ENCODE measurements at regions not wholly inside any gene's neighbourhood (a gene's known extent, or its start where the extent isn't known, plus 50 kb on each side); places are given as distances from the start of the nearest gene placed in this dataset.
"Not testable (repeated sequence)": the region's sequence is repeated elsewhere in the genome, so short reads cannot be mapped to it uniquely, and the experiment has no call there.

DNA sequence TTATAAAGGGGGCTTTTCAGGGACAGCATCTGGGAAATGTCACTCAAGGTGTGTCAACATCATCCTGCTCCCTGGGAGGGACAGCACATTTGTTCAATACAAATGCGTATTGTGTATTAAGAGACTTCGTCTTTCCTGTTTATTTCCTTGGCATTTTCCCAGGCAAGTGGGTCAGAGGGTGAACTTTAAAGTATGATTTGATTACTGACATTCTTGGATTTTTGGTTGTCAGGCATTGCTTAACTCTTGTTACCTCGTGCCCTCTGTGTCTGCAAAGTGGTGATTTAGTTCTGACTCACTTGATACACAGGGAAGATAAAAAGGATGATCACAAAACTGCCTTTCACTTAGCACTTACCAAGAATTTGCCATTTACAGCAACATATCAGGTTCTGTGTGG is 292.7 kb downstream of the SUCLA2 start:
- DNase-seq (ENCODE audit: low read depth in 3 of 3, low spot score in 2 of 3), result no peak

DNA sequence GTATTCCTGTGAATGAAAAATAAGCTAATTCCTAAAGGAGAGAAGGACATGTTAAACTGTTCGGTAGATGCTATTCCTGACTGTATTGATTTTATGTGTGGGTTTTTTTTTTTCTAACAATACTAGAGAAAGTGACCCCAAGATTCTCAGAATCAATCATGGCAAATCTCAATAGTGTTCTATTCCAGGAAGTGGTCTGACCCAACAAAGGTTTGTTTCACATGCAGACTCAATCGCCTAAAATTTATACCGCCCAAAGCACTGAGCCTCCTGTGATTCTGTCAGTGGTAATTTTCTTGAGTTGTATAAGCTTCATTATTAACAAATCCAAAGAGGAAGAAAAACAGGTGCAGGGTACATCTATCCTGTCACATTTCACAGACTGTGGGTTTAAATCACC is 293.7 kb downstream of the SUCLA2 start:
- DNase-seq (ENCODE audit: low read depth in 3 of 3, low spot score in 2 of 3), result no peak

DNA sequence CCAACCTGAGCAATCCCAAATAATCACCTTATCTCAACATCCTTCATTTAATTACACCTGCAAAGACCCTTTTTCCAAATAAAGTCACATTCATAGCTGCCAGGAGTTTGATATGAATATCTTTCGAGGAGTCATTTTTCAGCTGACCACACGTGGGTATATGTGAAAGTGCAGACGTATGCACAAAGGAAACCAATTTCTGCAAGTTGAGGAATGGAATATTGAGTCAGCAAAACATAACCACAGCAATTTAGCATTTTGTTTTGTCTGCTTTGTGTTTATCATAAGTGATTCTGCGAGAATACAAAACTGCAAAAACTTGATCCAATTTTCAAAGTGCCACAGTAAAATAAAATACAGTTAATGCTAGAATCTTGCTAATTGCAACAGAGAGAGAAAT is 295.9 kb downstream of the SUCLA2 start:
- DNase-seq (ENCODE audit: low read depth in 3 of 3, low spot score in 2 of 3), result no peak

DNA sequence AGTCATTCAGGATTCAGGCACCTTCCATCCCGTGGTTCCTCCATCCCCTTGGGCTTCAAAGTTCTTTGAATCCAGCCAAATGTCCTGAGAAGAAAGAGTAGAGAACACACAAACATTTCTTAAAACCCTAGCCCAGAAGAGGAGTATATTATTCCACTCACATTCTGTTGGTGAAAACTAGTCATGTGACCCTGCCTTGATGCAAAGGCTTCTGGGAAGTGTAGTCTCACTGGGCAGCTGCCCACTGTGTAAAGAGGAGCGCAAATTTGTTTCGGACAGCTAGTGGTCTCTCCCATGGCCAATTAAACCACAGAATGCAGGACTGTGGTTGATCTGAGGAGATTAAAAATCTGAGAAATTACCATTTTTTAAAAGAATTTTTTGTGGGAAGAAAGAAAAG is 304.4 kb downstream of the SUCLA2 start:
- DNase-seq (ENCODE audit: low read depth in 3 of 3, low spot score in 2 of 3), result no peak

DNA sequence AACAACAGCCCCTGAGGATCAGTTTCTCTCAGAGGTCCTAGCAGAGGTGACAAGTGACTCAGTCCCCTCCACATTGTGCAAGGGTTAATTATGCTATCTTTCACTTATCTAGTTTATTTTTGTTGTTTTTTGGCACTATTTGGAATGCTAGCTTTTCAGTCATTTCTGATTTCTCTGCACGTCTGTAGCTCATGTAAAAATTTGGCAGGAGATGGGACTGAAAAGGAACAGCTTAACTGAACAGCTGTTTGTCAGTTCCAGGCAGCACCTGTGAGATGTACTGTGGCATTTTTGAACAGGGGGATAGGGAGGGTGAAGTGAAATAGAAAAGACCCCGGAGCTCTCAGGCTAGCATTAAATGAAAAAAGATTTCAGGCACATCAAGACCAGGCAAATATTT is 313.5 kb downstream of the SUCLA2 start:
- DNase-seq (ENCODE audit: low read depth in 3 of 3, low spot score in 2 of 3), result no peak

DNA sequence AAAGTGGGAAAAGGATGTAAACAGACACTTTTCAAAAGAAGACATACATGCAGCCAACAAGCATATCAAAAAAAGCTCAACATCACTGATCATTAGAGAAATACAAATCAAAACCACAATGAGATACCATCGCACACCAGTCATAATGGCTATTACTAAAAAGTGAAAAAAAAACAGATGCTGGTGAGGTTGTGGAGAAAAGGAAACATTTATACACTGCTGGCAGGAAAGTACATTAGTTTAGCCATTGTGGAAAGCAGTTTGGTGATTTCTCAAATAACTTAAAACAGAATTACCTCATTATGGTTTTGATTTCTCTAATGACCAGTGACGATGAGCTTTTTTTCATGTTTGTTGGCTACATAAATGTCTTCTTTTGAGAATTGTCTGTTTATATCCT is 315.9 kb downstream of the SUCLA2 start:
- DNase-seq (ENCODE audit: low read depth in 3 of 3, low spot score in 2 of 3), result not testable (repeated sequence)

DNA sequence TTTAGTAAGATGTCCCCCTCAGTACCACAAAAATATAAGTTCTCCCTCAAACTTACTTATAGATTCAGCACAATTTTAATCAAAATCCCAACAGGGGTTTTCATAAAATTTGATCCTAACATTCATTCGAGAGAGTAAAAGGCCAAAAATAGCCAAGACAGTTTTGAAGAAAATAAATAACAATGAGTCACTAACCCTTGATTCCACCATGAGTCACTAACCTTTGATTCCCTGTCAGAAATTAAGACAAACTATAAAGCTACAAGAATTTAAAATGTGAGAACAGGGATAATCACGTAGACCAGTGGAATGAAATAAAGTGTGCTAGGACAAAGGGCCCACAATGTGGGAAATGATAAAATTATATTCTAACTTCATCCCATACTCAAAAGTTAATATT is 320.3 kb downstream of the SUCLA2 start:
- no peak for DNase-seq (ENCODE audit: low read depth in 3 of 3, low spot score in 2 of 3)

DNA sequence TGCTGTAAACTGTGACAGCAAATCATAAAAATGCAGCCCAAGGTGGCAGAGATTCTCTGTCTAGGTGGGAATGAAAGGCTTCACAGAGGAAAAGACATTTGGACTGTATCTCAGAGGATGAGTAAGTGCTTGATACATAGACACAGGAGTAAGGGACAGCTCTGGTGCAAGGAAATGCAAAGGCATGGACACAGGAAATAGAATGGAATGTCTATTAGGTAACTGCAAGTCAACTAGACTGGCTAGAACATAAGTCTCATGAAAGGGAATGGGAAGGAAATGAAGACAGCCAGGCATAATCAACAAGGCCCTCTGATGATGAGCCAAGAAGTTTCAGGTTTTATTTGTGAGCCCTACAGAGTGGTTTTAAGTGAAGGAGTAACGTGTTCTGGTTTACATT is 321.7 kb downstream of the SUCLA2 start:
- DNase-seq (ENCODE audit: low read depth in 3 of 3, low spot score in 2 of 3), result no peak

DNA sequence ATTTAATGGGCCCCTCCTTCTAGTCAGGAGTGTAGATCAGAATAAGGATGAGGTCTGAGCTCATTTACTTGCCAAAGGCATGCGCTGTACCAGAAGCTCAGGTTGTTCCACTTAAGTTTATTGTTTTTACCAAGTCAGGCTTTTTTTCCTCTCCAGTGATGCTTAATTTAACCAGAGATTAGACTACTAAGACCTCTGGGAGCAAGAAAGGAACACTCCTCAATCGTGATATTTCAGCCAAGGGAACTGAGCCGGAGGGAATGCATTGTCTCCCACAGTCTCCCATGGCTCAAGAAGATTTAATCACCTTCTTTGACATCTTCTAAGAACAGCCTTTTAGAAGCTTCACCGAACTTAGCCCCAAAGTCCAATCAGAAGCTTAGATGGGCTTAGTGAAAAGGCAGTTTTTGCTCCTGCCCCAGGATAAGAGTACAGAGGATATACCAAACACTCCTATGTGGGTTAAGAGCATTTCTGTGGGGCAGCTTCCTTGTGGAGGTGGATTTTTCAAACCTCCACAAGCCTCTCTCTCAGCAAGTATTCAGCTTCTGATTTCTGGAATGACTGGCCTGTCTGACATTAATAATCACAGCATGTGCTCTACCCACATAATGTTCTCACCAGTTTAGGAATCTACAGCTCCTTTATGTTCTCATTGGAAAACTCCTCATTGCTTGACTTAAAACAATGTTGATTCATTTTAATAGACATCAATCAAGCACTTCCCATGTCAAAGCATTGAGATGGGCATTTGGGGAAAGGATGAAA is 322.7 kb downstream of the SUCLA2 start:
- no peak for DNase-seq (ENCODE audit: low read depth in 3 of 3, low spot score in 2 of 3)

DNA sequence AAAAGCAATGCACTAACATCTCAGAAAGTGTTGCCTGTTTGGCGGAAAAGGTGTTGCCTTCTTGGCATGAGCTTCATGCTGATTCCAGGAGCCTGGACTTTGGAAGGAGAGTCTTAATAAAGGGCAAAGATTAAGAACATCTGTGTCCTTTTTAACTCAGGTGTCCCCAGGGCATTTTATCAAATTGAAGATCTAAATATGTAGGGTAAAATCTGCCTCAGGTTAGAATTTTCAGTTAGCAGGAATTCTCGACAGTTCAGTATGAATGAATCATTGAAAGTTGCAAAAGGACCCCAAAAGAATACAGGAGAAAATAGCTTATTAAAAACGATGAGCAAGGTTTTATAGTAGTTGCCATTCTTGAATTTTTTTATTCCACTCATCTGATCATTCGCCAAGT is 325.2 kb downstream of the SUCLA2 start:
- DNase-seq (ENCODE audit: low read depth in 3 of 3, low spot score in 2 of 3), result no peak

DNA sequence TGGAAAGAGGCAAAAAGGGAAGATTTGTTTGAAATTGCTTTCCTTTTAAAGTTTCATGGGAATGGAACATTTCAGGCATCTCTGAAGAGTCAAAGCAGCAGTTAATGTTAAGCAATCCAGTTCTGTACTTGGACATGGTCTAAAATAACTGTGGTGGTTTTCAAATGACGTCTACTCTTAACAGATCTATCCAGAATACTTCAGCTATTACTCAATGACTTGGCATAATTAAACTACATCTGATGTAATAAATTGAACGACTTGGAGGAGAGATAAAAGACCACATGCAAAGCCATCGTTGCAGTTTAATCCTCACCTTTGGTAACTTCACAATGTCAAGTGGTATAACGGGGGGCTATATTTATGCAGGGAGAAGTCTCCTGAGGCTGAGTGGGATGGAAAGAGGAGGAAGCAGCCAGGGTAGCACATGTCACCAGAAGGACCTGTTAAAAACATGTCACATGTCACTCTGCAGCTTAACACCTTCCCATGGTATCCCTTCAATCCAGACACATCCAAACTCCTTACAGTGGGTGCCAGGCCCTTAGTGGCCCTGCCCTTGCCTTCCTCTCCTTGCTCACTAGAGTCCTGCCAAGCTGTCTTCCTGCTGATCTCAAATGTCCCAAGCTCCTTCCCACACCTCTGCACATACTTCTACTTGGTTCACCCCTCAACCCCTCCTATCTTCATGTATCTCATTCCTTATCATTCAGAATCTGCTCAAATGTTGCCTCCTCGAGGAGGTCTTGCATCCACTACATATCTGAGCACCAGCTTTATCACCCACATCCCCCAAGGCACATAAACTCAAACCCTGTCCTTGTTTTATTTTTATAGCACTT is 327.8 kb downstream of the SUCLA2 start:
- no peak for DNase-seq (ENCODE audit: low read depth in 3 of 3, low spot score in 2 of 3)

DNA sequence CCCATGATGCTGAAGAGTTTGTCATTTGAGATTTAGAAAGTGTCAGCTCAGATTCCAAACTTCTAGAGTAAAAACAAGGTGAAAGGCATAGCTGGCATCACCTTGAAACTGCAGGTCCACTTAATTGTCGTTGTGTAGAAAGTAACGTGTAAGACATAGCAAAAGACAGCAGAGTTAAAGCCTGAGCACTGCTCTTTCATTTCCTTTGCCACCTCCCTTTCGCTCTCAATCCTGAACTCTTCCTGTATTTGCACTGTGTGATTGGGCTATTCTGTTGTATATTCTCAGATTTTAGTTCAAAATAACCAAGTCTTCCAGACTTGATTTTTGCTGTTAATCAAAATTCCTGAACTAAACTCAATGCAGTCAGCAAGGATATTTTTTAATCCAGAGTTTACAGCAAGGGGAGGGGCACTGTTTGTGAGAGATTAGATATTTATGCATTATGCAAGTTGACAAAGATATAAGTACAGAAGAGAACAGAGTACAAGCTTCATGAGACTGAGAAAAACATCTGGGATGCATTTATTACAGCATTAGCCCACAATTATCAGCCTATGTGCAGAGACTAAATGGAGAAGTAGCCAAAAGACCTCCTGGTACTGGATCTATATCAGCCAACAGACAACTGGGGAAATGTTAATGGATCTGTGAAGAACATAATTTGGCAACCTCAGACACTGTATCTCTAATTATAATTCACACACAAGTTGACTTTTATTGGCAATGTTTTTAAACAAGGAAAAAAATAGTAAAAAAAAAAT is 328.6 kb downstream of the SUCLA2 start:
- no peak for DNase-seq (ENCODE audit: low read depth in 3 of 3, low spot score in 2 of 3)

DNA sequence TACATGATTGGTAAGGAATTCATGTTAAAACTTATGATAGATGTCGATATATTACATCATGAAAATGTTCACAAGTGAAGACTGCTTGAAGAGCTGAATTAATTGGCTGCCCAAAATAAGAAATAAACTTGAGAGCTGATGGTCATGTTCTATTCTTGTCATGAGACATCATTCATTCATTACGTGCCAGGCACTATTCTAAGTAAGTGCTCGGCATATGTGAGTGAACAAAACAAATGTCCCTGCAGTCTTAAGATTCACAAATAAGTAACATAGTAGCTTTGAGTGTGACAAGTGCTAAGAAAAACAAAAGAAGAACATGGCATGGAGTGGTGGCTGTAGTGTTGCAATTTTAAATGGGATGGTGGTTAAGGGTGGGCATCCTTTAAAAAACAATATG is 329.3 kb downstream of the SUCLA2 start:
- DNase-seq (ENCODE audit: low read depth in 3 of 3, low spot score in 2 of 3), result no peak

DNA sequence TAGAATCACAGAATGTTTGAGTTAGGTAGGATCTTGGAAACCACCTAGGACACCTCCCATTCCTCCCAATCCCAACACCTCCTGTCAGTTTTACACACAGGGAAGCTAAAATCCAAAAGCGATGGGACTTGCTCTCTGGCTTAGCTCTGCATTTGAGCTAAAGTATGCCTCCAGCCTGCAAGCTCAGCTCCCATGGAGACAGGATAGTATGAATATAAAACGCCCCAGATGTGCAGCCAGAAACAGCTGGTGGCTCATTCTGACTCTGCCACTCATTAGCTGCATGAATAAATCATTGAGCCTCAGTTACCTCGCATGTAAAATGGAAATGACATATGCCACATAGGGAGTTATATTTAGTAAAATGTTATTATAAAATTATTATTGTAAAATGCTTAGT is 336.0 kb downstream of the SUCLA2 start:
- DNase-seq (ENCODE audit: low read depth in 3 of 3, low spot score in 2 of 3), result no peak

DNA sequence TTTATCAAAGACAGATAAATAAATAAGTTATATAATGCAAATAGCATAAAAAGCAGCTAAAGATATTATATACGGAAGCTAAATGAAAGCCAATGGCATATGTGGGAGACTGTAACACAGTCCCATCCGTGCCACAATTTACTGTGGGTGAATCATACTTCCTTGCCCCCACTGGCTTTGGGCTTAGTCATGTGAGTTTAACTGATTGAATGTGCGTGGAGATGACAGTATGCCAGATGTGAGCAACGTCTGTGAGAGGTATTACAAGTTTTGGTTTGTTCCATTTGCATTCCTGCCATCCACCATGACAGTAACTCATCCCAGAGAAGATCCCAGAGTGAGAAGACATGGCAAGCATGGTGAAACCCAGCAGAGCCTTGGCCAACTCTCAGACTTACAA is 340.0 kb downstream of the SUCLA2 start:
- no peak for DNase-seq (ENCODE audit: low read depth in 3 of 3, low spot score in 2 of 3)

DNA sequence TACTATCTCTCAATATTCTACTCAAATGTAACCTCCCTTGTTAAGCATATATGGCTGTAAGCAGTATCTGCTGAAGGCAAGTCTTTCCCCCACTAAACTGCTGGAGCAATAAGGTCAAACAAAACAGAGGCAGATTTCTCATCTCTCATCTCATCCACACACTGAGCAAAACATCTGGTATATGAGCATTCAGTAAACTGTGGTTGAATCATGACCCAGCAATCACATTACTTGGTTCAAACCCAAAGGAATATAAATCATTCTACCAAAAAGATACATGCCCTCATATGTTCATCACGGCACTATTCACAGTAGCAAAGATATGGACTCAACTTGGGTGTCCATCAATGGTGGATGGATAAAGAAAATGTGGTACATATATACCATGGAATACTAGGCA is 344.4 kb downstream of the SUCLA2 start:
- no peak for DNase-seq (ENCODE audit: low read depth in 3 of 3, low spot score in 2 of 3)

DNA sequence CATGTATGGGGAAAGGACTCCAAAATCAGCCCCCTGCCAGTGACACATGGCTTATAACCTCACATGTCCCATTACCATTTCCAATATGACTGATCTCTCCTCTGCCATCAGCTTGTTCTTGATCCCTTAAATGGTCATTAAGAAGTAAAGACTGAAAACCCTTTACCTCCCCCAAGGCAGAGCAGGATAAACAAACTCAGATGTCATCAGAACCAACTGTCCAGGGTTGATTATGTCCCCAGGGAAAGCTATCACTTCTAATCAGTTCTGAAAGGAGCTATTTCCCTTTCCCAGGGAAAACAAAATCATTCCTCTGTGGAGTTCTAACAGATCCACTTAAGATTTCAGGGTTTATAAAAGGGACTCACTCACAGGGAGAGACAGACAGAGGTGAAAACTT is 350.9 kb downstream of the SUCLA2 start:
- no peak for DNase-seq (ENCODE audit: low read depth in 3 of 3, low spot score in 2 of 3)

DNA sequence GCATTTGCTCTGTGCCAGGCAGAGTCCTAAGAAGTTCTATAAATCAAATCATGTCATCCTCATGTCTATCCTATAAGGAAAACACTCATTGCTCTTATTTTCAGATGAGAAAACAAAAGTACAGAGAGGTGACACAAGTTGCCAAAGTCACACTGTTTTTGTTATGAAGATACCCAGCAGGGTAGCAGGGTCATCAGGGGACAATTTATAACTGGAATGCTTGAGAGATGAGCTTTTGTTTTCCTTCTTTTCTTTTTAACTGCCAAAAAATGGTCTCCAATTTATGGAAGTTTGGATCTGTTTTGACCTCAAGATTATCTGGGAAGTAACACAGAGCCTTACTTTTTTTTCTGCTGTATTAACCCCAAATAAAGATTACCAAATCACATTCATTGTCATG is 354.1 kb downstream of the SUCLA2 start:
- DNase-seq (ENCODE audit: low read depth in 3 of 3, low spot score in 2 of 3), result no peak

DNA sequence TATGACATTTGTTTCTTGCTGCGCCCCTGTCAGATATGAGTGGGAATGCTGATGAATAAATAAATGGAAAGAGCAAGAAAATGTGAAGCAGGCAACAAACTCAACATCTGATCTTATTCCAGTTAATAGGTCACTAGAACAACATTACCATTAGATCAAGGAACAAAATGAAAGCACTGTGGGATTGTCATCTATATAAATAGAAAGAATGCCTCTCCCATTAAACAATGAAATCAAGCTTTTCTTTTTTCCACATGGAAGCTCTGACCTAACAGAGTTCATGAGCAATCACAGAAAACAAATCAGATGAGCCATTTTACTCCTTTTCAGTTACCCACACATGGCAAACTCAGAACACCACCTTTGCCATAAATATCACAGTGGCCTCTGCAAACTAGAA is 354.8 kb downstream of the SUCLA2 start:
- no peak for DNase-seq (ENCODE audit: low read depth in 3 of 3, low spot score in 2 of 3)

DNA sequence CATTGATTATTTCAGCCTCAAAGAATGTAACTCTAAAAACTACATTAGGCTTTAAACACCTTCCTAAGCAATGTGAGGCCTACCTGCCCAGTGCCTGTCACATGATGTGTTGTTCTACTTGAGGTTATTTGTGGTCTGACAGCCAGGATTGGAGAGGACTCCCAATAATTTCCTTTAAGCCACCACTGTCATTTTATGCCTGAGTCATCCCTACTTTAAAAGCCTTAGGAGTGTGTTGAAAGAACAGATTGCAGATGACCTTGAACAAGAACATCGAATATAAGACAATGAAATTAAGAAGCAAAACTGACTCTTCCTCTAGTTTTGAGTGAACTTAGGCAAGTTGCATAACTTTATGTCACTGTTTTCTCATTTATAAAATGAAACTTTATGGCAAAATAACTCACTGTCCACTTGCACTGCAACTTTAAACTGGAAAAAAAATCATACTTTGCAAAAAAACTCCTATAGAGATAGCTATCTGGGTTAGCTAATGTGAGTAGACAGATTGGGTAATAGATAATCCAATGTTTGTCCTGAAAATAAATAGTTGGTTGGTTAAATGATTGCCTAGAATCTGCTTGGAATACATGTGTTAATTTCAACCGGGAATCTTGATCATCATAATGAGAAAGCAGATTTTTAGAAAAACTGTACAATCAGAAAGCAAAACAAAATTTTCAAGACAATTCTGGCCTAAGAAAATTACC is 361.2 kb downstream of the SUCLA2 start:
- DNase-seq (ENCODE audit: low read depth in 3 of 3, low spot score in 2 of 3), result no peak

DNA sequence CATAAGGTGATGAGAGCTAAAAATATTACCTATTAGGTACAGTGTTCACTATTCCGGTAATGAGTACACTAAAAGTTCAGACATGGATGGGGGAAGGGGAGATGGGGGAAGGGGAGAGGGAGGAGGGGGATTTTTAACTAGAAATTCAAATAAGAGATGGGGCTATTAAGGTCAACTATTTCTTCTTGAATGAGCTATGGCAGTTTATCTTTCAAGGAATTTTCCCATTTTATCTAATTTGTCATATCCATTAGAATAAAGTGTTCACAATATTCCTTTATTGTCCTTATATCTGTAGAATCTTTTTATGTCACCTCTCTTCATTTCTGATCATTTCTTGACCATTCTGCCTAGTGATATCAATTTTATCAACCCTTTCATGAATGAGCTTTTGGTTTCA is 362.4 kb downstream of the SUCLA2 start:
- no peak for DNase-seq (ENCODE audit: low read depth in 3 of 3, low spot score in 2 of 3)
